SK-N-SH treated with all-trans-retinoic acid at 6 μM for 48 hours (cell line): ENCODE measurements at regions not wholly inside any gene's neighbourhood (a gene's known extent, or its start where the extent isn't known, plus 50 kb on each side); places are given as distances from the start of the nearest gene placed in this dataset.
"Not testable (repeated sequence)": the region's sequence is repeated elsewhere in the genome, so short reads cannot be mapped to it uniquely, and the experiment has no call there.

ENCODE experiments used
- BACH2 ChIP-seq: fragments of 250-450 bp; sonication (Bioruptor Pico); IDR thresholded peaks from 2 replicates; pipeline ENCODE4 v1.9.0; 2021; ENCODE audit warnings: mild to moderate bottlenecking, borderline replicate concordance
- CREB5 ChIP-seq: fragments of 250-450 bp; sonication (Bioruptor Pico); IDR thresholded peaks from 2 replicates; pipeline ENCODE4 v1.5.1; 2020; ENCODE audit warnings: low read depth, mild to moderate bottlenecking, moderate library complexity
- RARB ChIP-seq: fragments of 250-450 bp; sonication (Bioruptor Pico); IDR thresholded peaks from 2 replicates; pipeline ENCODE4 v1.8.0; 2021; ENCODE audit warnings: mild to moderate bottlenecking, moderate library complexity
- ZNF70 ChIP-seq: fragments of 450-650 bp; formaldehyde crosslinking; IDR thresholded peaks from 2 replicates; pipeline ENCODE4 v1.5.0; 2020; ENCODE audit warnings: mild to moderate bottlenecking, moderate library complexity

GRCh38 chr3:34112261-34112660, 313.8 kb downstream of the PDCD6IP start:
- TF ChIP-seq CREB5; ZNF70 (CRISPR knock-in tag); RARB (CRISPR knock-in tag); BACH2 (CRISPR knock-in tag): not testable (repeated sequence)
